ENCODE measurements at regions not wholly inside any gene's neighbourhood (a gene's known extent, or its start where the extent isn't known, plus 50 kb on each side); places are given as distances from the start of the nearest gene placed in this dataset.

DNA sequence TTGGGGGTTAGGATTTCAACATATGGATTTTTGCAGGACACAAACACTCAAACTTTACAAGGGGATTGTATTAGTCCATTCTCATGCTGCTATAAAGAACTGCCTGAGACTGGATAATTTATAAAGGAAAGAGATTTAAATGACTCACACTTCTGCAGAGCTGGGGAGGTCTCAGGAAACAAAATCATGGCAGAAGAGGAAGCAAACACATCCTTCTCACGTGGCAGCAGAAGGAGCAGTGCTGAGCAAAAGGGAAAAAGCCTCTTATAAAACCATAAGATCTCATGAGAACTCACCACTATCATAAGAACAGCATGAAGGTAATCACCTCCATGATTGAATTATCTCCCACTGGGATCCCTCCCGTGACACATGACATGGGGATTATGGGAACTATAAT, 1183.1 kb downstream of the ZPLD1 start:
- TF ChIP-seq, protein P1, sequence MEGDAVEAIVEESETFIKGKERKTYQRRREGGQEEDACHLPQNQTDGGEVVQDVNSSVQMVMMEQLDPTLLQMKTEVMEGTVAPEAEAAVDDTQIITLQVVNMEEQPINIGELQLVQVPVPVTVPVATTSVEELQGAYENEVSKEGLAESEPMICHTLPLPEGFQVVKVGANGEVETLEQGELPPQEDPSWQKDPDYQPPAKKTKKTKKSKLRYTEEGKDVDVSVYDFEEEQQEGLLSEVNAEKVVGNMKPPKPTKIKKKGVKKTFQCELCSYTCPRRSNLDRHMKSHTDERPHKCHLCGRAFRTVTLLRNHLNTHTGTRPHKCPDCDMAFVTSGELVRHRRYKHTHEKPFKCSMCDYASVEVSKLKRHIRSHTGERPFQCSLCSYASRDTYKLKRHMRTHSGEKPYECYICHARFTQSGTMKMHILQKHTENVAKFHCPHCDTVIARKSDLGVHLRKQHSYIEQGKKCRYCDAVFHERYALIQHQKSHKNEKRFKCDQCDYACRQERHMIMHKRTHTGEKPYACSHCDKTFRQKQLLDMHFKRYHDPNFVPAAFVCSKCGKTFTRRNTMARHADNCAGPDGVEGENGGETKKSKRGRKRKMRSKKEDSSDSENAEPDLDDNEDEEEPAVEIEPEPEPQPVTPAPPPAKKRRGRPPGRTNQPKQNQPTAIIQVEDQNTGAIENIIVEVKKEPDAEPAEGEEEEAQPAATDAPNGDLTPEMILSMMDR (IDR thresholded peaks at IDR 0.05; ENCODE audit: insufficient read depth, low read length): no peak
- TF ChIP-seq POLR2AphosphoS5 (IDR thresholded peaks at IDR 0.05; ENCODE audit: low read depth) (no peak), SPI1 (IDR thresholded peaks at IDR 0.05; ENCODE audit: borderline replicate concordance, low read depth) (no peak), GABPA (IDR thresholded peaks at IDR 0.05; ENCODE audit: low read depth) (no peak)
- TF ChIP-seq, protein P2, sequence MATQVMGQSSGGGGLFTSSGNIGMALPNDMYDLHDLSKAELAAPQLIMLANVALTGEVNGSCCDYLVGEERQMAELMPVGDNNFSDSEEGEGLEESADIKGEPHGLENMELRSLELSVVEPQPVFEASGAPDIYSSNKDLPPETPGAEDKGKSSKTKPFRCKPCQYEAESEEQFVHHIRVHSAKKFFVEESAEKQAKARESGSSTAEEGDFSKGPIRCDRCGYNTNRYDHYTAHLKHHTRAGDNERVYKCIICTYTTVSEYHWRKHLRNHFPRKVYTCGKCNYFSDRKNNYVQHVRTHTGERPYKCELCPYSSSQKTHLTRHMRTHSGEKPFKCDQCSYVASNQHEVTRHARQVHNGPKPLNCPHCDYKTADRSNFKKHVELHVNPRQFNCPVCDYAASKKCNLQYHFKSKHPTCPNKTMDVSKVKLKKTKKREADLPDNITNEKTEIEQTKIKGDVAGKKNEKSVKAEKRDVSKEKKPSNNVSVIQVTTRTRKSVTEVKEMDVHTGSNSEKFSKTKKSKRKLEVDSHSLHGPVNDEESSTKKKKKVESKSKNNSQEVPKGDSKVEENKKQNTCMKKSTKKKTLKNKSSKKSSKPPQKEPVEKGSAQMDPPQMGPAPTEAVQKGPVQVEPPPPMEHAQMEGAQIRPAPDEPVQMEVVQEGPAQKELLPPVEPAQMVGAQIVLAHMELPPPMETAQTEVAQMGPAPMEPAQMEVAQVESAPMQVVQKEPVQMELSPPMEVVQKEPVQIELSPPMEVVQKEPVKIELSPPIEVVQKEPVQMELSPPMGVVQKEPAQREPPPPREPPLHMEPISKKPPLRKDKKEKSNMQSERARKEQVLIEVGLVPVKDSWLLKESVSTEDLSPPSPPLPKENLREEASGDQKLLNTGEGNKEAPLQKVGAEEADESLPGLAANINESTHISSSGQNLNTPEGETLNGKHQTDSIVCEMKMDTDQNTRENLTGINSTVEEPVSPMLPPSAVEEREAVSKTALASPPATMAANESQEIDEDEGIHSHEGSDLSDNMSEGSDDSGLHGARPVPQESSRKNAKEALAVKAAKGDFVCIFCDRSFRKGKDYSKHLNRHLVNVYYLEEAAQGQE (IDR thresholded peaks at IDR 0.05; ENCODE audit: insufficient replicate concordance, low read depth): no peak

Data from HL-60 (cell line).